Gastrocnemius medialis (tissue), 4 donors: ENCODE measurements at regions not wholly inside any gene's neighbourhood (a gene's known extent, or its start where the extent isn't known, plus 50 kb on each side); places are given as distances from the start of the nearest gene placed in this dataset.

Source experiments
- POLR2A ChIP-seq, 2 donors: fragments of 450-650 bp; IDR thresholded peaks; one replicate each; pipeline ENCODE4 v1.6.1; 2017; ENCODE audit warnings: antibody characterized with exemption in 2 of 2, mild to moderate bottlenecking in 2 of 2, moderate library complexity in 2 of 2
- TF ChIP-seq, protein P1 (sequence below), 5 experiments: fragments of 450-650 bp in 3 of 5; fragments of 200-600 bp in 2 of 5; sonication (generic) in 2 of 5; IDR thresholded peaks in 4 of 5; conservative IDR thresholded peaks in 1 of 5; 1 replicate in 4 of 5; 2 replicates in 1 of 5; pipeline ENCODE4 v1.5.1; 2016 to 2019; ENCODE audit warnings: antibody characterized with exemption in 5 of 5, mild to moderate bottlenecking in 3 of 5, moderate library complexity in 3 of 5

DNA sequence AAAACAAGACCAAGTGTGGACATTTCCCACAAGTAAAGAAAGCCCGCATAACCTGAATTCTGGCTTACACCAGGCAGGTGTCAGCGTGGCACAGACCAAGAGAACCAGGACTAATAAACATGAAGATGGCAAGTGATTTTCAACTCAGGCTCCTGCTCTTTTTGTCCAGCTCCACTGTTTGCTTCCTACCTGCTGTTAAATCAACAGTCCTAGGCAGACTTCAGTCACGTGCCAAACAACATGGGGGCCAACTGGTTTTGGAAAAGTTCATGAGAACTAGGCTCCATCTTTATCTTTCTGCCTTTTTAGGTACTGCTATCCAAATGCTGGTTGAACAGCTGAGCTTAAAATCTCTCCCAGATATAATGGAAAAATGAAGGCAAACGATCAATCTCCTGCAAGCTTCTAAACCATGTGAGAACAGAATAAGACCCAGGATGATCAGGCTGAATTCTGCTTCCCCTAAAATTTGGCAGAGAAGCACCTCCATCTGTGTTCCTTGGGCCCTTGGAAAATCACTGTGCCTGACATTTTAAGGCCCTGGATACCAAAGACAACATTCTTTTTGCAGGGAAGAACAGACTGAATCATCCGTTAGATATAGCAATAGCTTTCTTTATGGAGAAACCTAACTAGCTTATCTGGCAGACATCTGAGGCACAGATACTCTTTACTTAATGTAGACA lies 215.6 kb upstream of the USP15 start:
- TF ChIP-seq, protein P1, sequence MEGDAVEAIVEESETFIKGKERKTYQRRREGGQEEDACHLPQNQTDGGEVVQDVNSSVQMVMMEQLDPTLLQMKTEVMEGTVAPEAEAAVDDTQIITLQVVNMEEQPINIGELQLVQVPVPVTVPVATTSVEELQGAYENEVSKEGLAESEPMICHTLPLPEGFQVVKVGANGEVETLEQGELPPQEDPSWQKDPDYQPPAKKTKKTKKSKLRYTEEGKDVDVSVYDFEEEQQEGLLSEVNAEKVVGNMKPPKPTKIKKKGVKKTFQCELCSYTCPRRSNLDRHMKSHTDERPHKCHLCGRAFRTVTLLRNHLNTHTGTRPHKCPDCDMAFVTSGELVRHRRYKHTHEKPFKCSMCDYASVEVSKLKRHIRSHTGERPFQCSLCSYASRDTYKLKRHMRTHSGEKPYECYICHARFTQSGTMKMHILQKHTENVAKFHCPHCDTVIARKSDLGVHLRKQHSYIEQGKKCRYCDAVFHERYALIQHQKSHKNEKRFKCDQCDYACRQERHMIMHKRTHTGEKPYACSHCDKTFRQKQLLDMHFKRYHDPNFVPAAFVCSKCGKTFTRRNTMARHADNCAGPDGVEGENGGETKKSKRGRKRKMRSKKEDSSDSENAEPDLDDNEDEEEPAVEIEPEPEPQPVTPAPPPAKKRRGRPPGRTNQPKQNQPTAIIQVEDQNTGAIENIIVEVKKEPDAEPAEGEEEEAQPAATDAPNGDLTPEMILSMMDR (IDR thresholded peaks at IDR 0.05 in 4 of 5, conservative IDR thresholded peaks at IDR 0.05 in 1 of 5), result no peak
- TF ChIP-seq POLR2A (IDR thresholded peaks at IDR 0.05), result no peak
